ENCODE measurements at regions not wholly inside any gene's neighbourhood (a gene's known extent, or its start where the extent isn't known, plus 50 kb on each side); places are given as distances from the start of the nearest gene placed in this dataset.

- TF ChIP-seq, protein P1, sequence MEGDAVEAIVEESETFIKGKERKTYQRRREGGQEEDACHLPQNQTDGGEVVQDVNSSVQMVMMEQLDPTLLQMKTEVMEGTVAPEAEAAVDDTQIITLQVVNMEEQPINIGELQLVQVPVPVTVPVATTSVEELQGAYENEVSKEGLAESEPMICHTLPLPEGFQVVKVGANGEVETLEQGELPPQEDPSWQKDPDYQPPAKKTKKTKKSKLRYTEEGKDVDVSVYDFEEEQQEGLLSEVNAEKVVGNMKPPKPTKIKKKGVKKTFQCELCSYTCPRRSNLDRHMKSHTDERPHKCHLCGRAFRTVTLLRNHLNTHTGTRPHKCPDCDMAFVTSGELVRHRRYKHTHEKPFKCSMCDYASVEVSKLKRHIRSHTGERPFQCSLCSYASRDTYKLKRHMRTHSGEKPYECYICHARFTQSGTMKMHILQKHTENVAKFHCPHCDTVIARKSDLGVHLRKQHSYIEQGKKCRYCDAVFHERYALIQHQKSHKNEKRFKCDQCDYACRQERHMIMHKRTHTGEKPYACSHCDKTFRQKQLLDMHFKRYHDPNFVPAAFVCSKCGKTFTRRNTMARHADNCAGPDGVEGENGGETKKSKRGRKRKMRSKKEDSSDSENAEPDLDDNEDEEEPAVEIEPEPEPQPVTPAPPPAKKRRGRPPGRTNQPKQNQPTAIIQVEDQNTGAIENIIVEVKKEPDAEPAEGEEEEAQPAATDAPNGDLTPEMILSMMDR (IDR thresholded peaks at IDR 0.05): no peak
These were observed 658.7 kb downstream of the EPHA4 start for GRCh38 chr2:220913384-220913783.

- TF ChIP-seq, protein P1 (IDR thresholded peaks at IDR 0.05): no peak
These were observed 656.9 kb downstream of the EPHA4 start for GRCh38 chr2:220915092-220915623.

GRCh38 chr2:220916931-220917330, 655.2 kb downstream of the EPHA4 start:
- TF ChIP-seq, protein P1 (IDR thresholded peaks at IDR 0.05): no peak

- TF ChIP-seq, protein P1 (IDR thresholded peaks at IDR 0.05): no peak
These were observed 641.6 kb downstream of the EPHA4 start for GRCh38 chr2:220930271-220931076.

DNA sequence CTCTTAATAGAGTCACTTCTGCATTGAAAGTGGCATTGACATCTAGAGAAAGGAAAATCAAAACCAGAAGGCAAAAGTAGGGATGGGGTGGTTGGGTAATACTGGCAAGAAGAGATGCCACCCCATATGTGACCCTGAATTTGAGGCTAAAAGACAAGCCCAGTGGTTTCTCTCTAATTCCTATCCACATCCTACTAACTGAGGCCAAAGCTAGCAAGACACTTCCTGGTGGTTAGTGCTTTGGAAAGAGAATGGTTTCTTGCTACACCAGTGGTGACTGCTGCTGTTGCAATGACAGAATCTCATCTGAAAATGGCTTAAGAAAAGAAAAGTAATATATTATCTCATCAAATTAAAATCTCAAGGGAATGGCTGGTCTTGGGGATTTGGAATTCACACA, 640.6 kb downstream of the EPHA4 start:
- TF ChIP-seq, protein P1 (IDR thresholded peaks at IDR 0.05): no peak

GRCh38 chr2:220932041-220932440, 640.1 kb downstream of the EPHA4 start:
- TF ChIP-seq, protein P1 (IDR thresholded peaks at IDR 0.05): no peak

GRCh38 chr2:220935789-220936321, 636.2 kb downstream of the EPHA4 start:
- TF ChIP-seq, protein P1 (IDR thresholded peaks at IDR 0.05): no peak

All from LNCAP (cell line).